Vagina (tissue), 2 donors: ENCODE measurements at regions not wholly inside any gene's neighbourhood (a gene's known extent, or its start where the extent isn't known, plus 50 kb on each side); places are given as distances from the start of the nearest gene placed in this dataset.

Experiments used
- POLR2A ChIP-seq, 2 donors: fragments of 450-650 bp; IDR thresholded peaks; one replicate each; pipeline ENCODE4 v1.6.1; 2017; ENCODE audit warnings: antibody characterized with exemption in 2 of 2, mild to moderate bottlenecking in 2 of 2, moderate library complexity in 2 of 2
- TF ChIP-seq, protein P1 (sequence below), 3 experiments: fragments of 450-650 bp in 2 of 3; fragments of 200-600 bp in 1 of 3; sonication (generic) in 1 of 3; IDR thresholded peaks; one replicate each; pipeline ENCODE4 v1.5.1; 2017 to 2019; ENCODE audit warnings: antibody characterized with exemption in 3 of 3, mild to moderate bottlenecking in 2 of 3, moderate library complexity in 2 of 3

- TF ChIP-seq, protein P1, sequence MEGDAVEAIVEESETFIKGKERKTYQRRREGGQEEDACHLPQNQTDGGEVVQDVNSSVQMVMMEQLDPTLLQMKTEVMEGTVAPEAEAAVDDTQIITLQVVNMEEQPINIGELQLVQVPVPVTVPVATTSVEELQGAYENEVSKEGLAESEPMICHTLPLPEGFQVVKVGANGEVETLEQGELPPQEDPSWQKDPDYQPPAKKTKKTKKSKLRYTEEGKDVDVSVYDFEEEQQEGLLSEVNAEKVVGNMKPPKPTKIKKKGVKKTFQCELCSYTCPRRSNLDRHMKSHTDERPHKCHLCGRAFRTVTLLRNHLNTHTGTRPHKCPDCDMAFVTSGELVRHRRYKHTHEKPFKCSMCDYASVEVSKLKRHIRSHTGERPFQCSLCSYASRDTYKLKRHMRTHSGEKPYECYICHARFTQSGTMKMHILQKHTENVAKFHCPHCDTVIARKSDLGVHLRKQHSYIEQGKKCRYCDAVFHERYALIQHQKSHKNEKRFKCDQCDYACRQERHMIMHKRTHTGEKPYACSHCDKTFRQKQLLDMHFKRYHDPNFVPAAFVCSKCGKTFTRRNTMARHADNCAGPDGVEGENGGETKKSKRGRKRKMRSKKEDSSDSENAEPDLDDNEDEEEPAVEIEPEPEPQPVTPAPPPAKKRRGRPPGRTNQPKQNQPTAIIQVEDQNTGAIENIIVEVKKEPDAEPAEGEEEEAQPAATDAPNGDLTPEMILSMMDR (IDR thresholded peaks at IDR 0.05) = no peak
- no peak for TF ChIP-seq POLR2A (IDR thresholded peaks at IDR 0.05)
Observed at GRCh38 chr13:40350283-40350992, 316.0 kb downstream of the FOXO1 start.
